ENCODE measurements at regions not wholly inside any gene's neighbourhood (a gene's known extent, or its start where the extent isn't known, plus 50 kb on each side); places are given as distances from the start of the nearest gene placed in this dataset.

DNA sequence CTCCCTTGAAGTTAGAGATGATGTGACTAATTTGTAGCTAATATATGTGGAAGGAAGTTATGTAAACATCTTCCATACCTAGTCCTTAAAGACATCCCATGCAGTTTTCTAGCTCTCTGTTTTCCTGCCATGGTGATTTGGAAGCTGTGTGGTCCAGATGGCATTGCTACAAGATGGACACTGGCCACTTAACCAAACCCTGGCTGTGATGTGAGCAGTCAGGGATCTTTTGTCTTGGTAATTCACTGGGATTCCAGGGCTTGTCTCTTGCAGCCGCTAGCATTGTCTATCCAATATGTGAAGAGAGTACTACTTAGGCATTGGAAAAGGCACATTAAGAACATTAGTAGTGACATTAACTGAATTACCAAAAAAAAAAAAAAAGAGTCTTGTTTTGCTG lies 139.9 kb upstream of the DOCK10 start:
- TF ChIP-seq POLR2A (IDR thresholded peaks at IDR 0.05), result no peak
- TF ChIP-seq CTCF (IDR thresholded peaks at IDR 0.05), result no peak
